HEK293 (cell line): ENCODE measurements at regions not wholly inside any gene's neighbourhood (a gene's known extent, or its start where the extent isn't known, plus 50 kb on each side); places are given as distances from the start of the nearest gene placed in this dataset.
A peak's percentile ranks its signal among the peaks of the same experiment; 100 is the strongest.
"Not testable (repeated sequence)": the region's sequence is repeated elsewhere in the genome, so short reads cannot be mapped to it uniquely, and the experiment has no call there.

Experiments
- CTCF ChIA-PET: fragments of 350-600 bp; formaldehyde crosslinking; extraction: SDS; loops from one replicate; lab custom pipeline; 2021; ENCODE audit warnings: antibody characterized with exemption; lab: Yijun Ruan, JAX
- POLR2A ChIA-PET: fragments of 300-600 bp; formaldehyde crosslinking; extraction: SDS; loops from one replicate; lab custom pipeline; 2020; ENCODE audit warnings: antibody characterized with exemption, inconsistent platforms; lab: Yijun Ruan, JAX
- H3K27ac ChIP-seq: fragments of 200-500 bp; sonication (Bioruptor generic); 2 replicates; pipeline ENCODE4 v1.5.1; 2014; ENCODE audit warnings: low read depth, low read length, control low read depth, inconsistent platforms; ENCODE audit errors: extremely low read depth
- H3K36me3 ChIP-seq, 2 experiments: fragments of 200-500 bp in 1 of 2; sonication (Bioruptor generic) in 1 of 2; 1 replicate in 1 of 2; 2 replicates in 1 of 2; pipeline ENCODE4 v1.5.1; 2014 to 2017; ENCODE audit warnings: inconsistent platforms in 2 of 2, low read length in 2 of 2; ENCODE audit not compliant: control insufficient read depth in 2 of 2, insufficient read depth in 1 of 2
- H3K4me1 ChIP-seq: fragments of 200-500 bp; sonication (Bioruptor generic); 2 replicates; pipeline ENCODE4 v1.5.1; 2014; ENCODE audit warnings: mild to moderate bottlenecking, low read length, inconsistent platforms; ENCODE audit not compliant: control insufficient read depth, insufficient read depth
- H3K4me3 ChIP-seq: 2 replicates; pipeline ENCODE4 v1.5.1; 2011; ENCODE audit warnings: low read depth, mild to moderate bottlenecking, control low read depth, low read length, moderate library complexity
- H3K9me3 ChIP-seq: fragments of 200-500 bp; sonication (Bioruptor generic); 2 replicates; pipeline ENCODE4 v1.5.1; 2014; ENCODE audit warnings: low read depth, low read length, inconsistent platforms; ENCODE audit not compliant: control insufficient read depth, insufficient read depth
- HOXC10 ChIP-seq: sonication (generic); formaldehyde crosslinking; IDR thresholded peaks from 2 replicates; pipeline ENCODE4 v1.8.1; 2023; ENCODE audit warnings: mild to moderate bottlenecking, missing genetic modification reagents
- KLF16 ChIP-seq: fragments of 450-650 bp; formaldehyde crosslinking; IDR thresholded peaks from 2 replicates; pipeline ENCODE4 v1.5.1; 2017; ENCODE audit warnings: missing biosample characterization, missing genetic modification characterization
- KLF7 ChIP-seq: fragments of 450-650 bp; formaldehyde crosslinking; IDR thresholded peaks from 2 replicates; pipeline ENCODE4 v1.5.1; 2016; ENCODE audit warnings: missing biosample characterization, missing genetic modification characterization, borderline replicate concordance
- REPIN1 ChIP-seq: fragments of 450-650 bp; formaldehyde crosslinking; IDR thresholded peaks from 2 replicates; pipeline ENCODE4 v1.5.1; 2017; ENCODE audit warnings: missing biosample characterization, missing genetic modification characterization, low read depth
- SP7 ChIP-seq: fragments of 450-650 bp; formaldehyde crosslinking; IDR thresholded peaks from 2 replicates; pipeline ENCODE4 v1.5.1; 2016; ENCODE audit warnings: missing biosample characterization, missing genetic modification characterization
- ZNF10 ChIP-seq: fragments of 450-650 bp; formaldehyde crosslinking; IDR thresholded peaks from 2 replicates; pipeline ENCODE4 v1.5.1; 2017; ENCODE audit warnings: missing biosample characterization, missing genetic modification characterization
- ZNF132 ChIP-seq: fragments of 450-650 bp; formaldehyde crosslinking; IDR thresholded peaks from 2 replicates; pipeline ENCODE4 v1.5.1; 2017; ENCODE audit warnings: missing biosample characterization, missing genetic modification characterization, borderline replicate concordance
- ZNF146 ChIP-seq: fragments of 450-650 bp; formaldehyde crosslinking; IDR thresholded peaks from 2 replicates; pipeline ENCODE4 v1.5.1; 2016; ENCODE audit warnings: missing biosample characterization, missing genetic modification characterization
- ZNF214 ChIP-seq: fragments of 450-650 bp; formaldehyde crosslinking; IDR thresholded peaks from 2 replicates; pipeline ENCODE4 v1.5.1; 2017; ENCODE audit warnings: missing biosample characterization, mild to moderate bottlenecking, missing genetic modification characterization, borderline replicate concordance
- ZNF248 ChIP-seq: fragments of 450-650 bp; formaldehyde crosslinking; IDR thresholded peaks from 2 replicates; pipeline ENCODE4 v1.5.1; 2017; ENCODE audit warnings: missing biosample characterization, missing genetic modification characterization
- ZNF354C ChIP-seq: fragments of 450-650 bp; formaldehyde crosslinking; IDR thresholded peaks from 2 replicates; pipeline ENCODE4 v1.5.1; 2016; ENCODE audit warnings: missing biosample characterization, missing genetic modification characterization, low read depth, borderline replicate concordance
- ZNF426 ChIP-seq: fragments of 450-650 bp; formaldehyde crosslinking; IDR thresholded peaks from 2 replicates; pipeline ENCODE4 v1.5.1; 2017; ENCODE audit warnings: missing biosample characterization, missing genetic modification characterization, mild to moderate bottlenecking, inconsistent platforms, moderate library complexity
- ZNF473 ChIP-seq: fragments of 450-650 bp; formaldehyde crosslinking; IDR thresholded peaks from 2 replicates; pipeline ENCODE4 v1.5.1; 2017; ENCODE audit warnings: missing biosample characterization, missing genetic modification characterization
- ZNF530 ChIP-seq: fragments of 450-650 bp; formaldehyde crosslinking; IDR thresholded peaks from 2 replicates; pipeline ENCODE4 v1.5.1; 2016; ENCODE audit warnings: low read depth, missing biosample characterization, missing genetic modification characterization
- ZNF548 ChIP-seq: fragments of 450-650 bp; formaldehyde crosslinking; IDR thresholded peaks from 2 replicates; pipeline ENCODE4 v1.5.1; 2016; ENCODE audit warnings: missing biosample characterization, missing genetic modification characterization
- ZNF561 ChIP-seq: fragments of 450-650 bp; IDR thresholded peaks from 2 replicates; pipeline ENCODE4 v1.5.1; 2018; ENCODE audit warnings: missing biosample characterization, missing genetic modification characterization, borderline replicate concordance
- ZNF623 ChIP-seq: fragments of 450-650 bp; formaldehyde crosslinking; IDR thresholded peaks from 2 replicates; pipeline ENCODE4 v1.5.1; 2016; ENCODE audit warnings: missing biosample characterization, missing genetic modification characterization
- ZNF768 ChIP-seq: fragments of 450-650 bp; formaldehyde crosslinking; IDR thresholded peaks from 2 replicates; pipeline ENCODE4 v1.5.1; 2018; ENCODE audit warnings: missing biosample characterization, mild to moderate bottlenecking, missing genetic modification characterization
- ZNF785 ChIP-seq: fragments of 450-650 bp; formaldehyde crosslinking; IDR thresholded peaks from 2 replicates; pipeline ENCODE4 v1.5.1; 2016; ENCODE audit warnings: missing biosample characterization, missing genetic modification characterization
- ZNF791 ChIP-seq: fragments of 450-650 bp; formaldehyde crosslinking; IDR thresholded peaks from 2 replicates; pipeline ENCODE4 v1.5.1; 2016; ENCODE audit warnings: missing biosample characterization, missing genetic modification characterization
- ZNF843 ChIP-seq: fragments of 450-650 bp; formaldehyde crosslinking; IDR thresholded peaks from 2 replicates; pipeline ENCODE4 v1.5.1; 2016; ENCODE audit warnings: missing biosample characterization, missing genetic modification characterization
- ZSCAN16 ChIP-seq: fragments of 450-650 bp; formaldehyde crosslinking; IDR thresholded peaks from 2 replicates; pipeline ENCODE4 v1.5.1; 2016; ENCODE audit warnings: missing biosample characterization, missing genetic modification characterization
- ZSCAN23 ChIP-seq: fragments of 450-650 bp; formaldehyde crosslinking; IDR thresholded peaks from 2 replicates; pipeline ENCODE4 v1.5.1; 2016; ENCODE audit warnings: missing biosample characterization, missing genetic modification characterization
- TF ChIP-seq, protein P1 (sequence below): fragments of 450-650 bp; formaldehyde crosslinking; IDR thresholded peaks from 2 replicates; pipeline ENCODE4 v1.5.1; 2016; ENCODE audit warnings: missing biosample characterization, missing genetic modification characterization
- TF ChIP-seq, protein P2 (sequence below): fragments of 450-650 bp; formaldehyde crosslinking; IDR thresholded peaks from 2 replicates; pipeline ENCODE4 v1.5.1; 2016; ENCODE audit warnings: missing biosample characterization, missing genetic modification characterization
- TF ChIP-seq, protein P3 (sequence below): fragments of 450-650 bp; formaldehyde crosslinking; IDR thresholded peaks from 2 replicates; pipeline ENCODE4 v1.5.1; 2016; ENCODE audit warnings: missing biosample characterization, missing genetic modification characterization
- TF ChIP-seq, protein P4 (sequence below): fragments of 450-650 bp; formaldehyde crosslinking; IDR thresholded peaks from 2 replicates; pipeline ENCODE4 v1.5.1; 2016; ENCODE audit warnings: missing biosample characterization, missing genetic modification characterization

DNA sequence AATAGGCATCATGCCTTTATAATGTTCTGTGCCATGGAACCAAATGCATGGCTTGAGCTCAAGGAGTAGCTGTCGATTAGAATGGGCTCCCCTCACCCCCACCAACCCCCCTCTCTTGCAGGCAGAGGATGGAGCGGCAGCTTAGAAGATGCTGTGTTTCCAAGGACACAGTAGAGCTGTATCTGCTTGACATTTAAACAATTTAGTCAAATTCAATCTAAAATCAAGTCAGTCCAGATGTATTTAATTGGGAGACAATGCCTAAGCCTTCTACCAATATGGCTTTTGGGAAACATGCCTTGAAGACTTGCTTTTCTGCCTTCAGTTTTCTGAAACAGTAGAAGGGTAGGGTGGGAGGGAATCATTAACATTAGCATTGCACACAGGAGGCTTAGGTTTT is 497.1 kb upstream of the NRP1 start (continued):
- no peak for TF ChIP-seq ZNF561
- TF ChIP-seq ZNF214 (tag by site-specific recombination), result no peak
- TF ChIP-seq HOXC10 (CRISPR knock-in tag), result no peak
- TF ChIP-seq ZNF426 (tag by site-specific recombination), result no peak
- no peak for TF ChIP-seq ZNF354C
- no peak for TF ChIP-seq ZNF132 (tag by site-specific recombination)
- TF ChIP-seq ZNF623 (tag by site-specific recombination), result no peak
- no peak for TF ChIP-seq SP7 (tag by site-specific recombination)
- TF ChIP-seq, all 188 proteins: peak for 0

DNA sequence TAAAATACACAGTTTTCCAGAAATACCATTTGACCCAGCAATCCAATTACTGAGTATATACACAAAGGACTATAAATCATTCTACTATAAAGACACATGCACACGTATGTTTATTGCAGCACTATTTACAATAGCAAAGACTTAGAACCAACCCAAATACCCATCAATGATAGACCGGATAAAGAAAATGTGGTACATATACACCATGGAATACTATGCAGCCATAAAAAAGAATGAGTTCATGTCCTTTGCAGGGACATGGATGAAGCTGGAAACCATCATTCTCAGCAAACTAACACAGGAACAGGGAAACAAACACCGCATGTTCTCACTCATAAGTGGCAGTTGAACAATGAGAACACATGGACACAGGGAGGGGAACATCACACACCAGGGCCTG is 495.4 kb upstream of the NRP1 start:
- POLR2A ChIA-PET, H3K4me3 ChIP-seq: not testable (repeated sequence)
- TF ChIP-seq, protein P1, sequence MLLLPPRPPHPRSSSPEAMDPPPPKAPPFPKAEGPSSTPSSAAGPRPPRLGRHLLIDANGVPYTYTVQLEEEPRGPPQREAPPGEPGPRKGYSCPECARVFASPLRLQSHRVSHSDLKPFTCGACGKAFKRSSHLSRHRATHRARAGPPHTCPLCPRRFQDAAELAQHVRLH (tag by site-specific recombination), result 0 out of 2 replicates have a peak, but pooled peaks have one; percentile 48
- TF ChIP-seq ZNF146 (tag by site-specific recombination), result peak; percentile 93
- TF ChIP-seq, all 188 proteins: peak for 2; not testable (repeated sequence) for 186
- CTCF ChIA-PET, H3K27ac ChIP-seq, H3K9me3 ChIP-seq, H3K4me1 ChIP-seq, H3K36me3 ChIP-seq: not testable (repeated sequence)

DNA sequence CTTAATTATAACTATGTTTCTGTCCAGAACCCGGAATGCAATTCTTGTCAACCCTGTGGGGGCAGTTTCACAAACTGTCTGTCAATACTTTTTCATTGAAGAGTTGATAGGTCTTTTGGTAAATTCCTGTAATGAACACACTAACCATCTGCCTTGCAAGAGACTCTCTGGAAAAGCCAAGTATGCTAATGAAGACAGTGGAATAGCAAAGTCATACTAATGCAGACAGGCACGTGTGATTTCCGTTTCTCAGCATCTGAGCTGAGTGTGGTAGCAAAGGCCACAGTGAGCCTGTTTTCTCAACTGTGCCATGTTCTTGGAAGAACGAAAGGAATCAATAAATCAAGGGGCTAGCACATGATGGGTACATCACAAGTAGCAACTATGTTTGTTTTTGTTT is 494.1 kb upstream of the NRP1 start:
- no peaks in the 10 kb centered on the region for H3K36me3 ChIP-seq
- TF ChIP-seq, protein P2, sequence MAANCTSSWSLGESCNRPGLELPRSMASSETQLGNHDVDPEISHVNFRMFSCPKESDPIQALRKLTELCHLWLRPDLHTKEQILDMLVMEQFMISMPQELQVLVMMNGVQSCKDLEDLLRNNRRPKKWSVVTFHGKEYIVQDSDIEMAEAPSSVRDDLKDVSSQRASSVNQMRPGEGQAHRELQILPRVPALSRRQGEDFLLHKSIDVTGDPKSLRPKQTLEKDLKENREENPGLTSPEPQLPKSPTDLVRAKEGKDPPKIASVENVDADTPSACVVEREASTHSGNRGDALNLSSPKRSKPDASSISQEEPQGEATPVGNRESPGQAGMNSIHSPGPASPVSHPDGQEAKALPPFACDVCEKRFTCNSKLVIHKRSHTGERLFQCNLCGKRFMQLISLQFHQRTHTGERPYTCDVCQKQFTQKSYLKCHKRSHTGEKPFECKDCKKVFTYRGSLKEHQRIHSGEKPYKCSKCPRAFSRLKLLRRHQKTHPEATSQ (tag by site-specific recombination), result no peak
- TF ChIP-seq, protein P3, sequence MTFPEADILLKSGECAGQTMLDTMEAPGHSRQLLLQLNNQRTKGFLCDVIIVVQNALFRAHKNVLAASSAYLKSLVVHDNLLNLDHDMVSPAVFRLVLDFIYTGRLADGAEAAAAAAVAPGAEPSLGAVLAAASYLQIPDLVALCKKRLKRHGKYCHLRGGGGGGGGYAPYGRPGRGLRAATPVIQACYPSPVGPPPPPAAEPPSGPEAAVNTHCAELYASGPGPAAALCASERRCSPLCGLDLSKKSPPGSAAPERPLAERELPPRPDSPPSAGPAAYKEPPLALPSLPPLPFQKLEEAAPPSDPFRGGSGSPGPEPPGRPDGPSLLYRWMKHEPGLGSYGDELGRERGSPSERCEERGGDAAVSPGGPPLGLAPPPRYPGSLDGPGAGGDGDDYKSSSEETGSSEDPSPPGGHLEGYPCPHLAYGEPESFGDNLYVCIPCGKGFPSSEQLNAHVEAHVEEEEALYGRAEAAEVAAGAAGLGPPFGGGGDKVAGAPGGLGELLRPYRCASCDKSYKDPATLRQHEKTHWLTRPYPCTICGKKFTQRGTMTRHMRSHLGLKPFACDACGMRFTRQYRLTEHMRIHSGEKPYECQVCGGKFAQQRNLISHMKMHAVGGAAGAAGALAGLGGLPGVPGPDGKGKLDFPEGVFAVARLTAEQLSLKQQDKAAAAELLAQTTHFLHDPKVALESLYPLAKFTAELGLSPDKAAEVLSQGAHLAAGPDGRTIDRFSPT (tag by site-specific recombination), result no peak
- TF ChIP-seq ZNF248 (tag by site-specific recombination), result no peak
- TF ChIP-seq KLF16 (tag by site-specific recombination), result no peak
- no peak for TF ChIP-seq ZSCAN23 (tag by site-specific recombination)
- H3K4me3 ChIP-seq, result no peak overlapping the region
- no peaks in the 10 kb centered on the region for H3K9me3 ChIP-seq
- no peaks in the 10 kb centered on the region for H3K4me1 ChIP-seq
- no peak overlapping the region for H3K27ac ChIP-seq
- POLR2A ChIA-PET, result no interaction called here
- CTCF ChIA-PET, result no interaction called here

DNA sequence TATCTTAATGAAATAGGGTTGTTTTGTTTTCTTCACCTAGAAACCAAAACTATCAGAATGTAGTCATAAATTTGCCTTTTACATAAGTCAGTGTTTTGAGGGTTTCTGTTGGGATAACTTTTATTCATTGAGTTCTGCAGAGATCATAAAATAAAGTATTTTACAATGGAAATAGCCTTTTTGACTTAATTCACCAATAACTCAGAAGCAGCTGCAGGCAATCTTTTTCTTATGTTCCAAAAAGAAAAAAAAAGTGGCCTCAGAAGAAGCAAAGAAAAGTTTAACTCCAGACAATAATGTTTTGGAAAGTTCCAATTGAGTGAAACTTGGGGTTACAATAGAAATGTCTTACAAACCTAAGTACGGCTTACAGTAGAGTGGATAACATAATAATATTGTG is 491.7 kb upstream of the NRP1 start:
- POLR2A ChIA-PET, result no interaction called here
- no peaks in the 10 kb centered on the region for H3K36me3 ChIP-seq
- no peak for TF ChIP-seq ZNF10
- TF ChIP-seq ZNF248 (tag by site-specific recombination), result no peak
- TF ChIP-seq ZNF132 (tag by site-specific recombination), result no peak
- no peak for TF ChIP-seq HOXC10 (CRISPR knock-in tag)
- TF ChIP-seq ZNF768, result no peak
- TF ChIP-seq REPIN1 (tag by site-specific recombination), result no peak
- TF ChIP-seq ZNF530 (tag by site-specific recombination), result no peak
- TF ChIP-seq ZNF791, result no peak
- no peak for TF ChIP-seq ZSCAN16
- no peak for TF ChIP-seq ZNF785 (tag by site-specific recombination)
- TF ChIP-seq ZNF473 (tag by site-specific recombination), result no peak
- TF ChIP-seq, protein P4, sequence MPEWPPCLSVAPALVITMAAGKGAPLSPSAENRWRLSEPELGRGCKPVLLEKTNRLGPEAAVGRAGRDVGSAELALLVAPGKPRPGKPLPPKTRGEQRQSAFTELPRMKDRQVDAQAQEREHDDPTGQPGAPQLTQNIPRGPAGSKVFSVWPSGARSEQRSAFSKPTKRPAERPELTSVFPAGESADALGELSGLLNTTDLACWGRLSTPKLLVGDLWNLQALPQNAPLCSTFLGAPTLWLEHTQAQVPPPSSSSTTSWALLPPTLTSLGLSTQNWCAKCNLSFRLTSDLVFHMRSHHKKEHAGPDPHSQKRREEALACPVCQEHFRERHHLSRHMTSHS (tag by site-specific recombination), result no peak
- TF ChIP-seq ZNF843 (tag by site-specific recombination), result no peak
- TF ChIP-seq ZNF548 (tag by site-specific recombination), result no peak
- TF ChIP-seq KLF7 (tag by site-specific recombination), result no peak
- no peaks in the 10 kb centered on the region for H3K9me3 ChIP-seq
- H3K4me3 ChIP-seq, result no peak overlapping the region
- CTCF ChIA-PET, result no interaction called here
- H3K27ac ChIP-seq, result no peak overlapping the region
- H3K4me1 ChIP-seq, result no peaks in the 10 kb centered on the region
